GM12878 (cell line): ENCODE measurements at regions not wholly inside any gene's neighbourhood (a gene's known extent, or its start where the extent isn't known, plus 50 kb on each side); places are given as distances from the start of the nearest gene placed in this dataset.

Experiments used
- BMI1 ChIP-seq: fragments of 450-650 bp; IDR thresholded peaks from 2 replicates; pipeline ENCODE4 v1.6.1; 2016; ENCODE audit warnings: mild to moderate bottlenecking, moderate library complexity, borderline replicate concordance
- ETV6 ChIP-seq, 2 experiments: fragments of 450-650 bp in 1 of 2; IDR thresholded peaks in 1 of 2; conservative IDR thresholded peaks in 1 of 2; 2 replicates each; pipeline ENCODE4 v1.6.1; 2014; ENCODE audit warnings: antibody characterized with exemption in 1 of 2, borderline replicate concordance in 1 of 2, low read depth in 1 of 2, mild to moderate bottlenecking in 1 of 2, moderate library complexity in 1 of 2
- HDAC2 ChIP-seq: fragments of 200-600 bp; sonication (generic); IDR thresholded peaks from 2 replicates; pipeline ENCODE4 v1.6.1; 2017
- ZNF274 ChIP-seq: IDR thresholded peaks from one replicate; pipeline ENCODE4 v1.8.0; 2011; ENCODE audit not compliant: insufficient read length, insufficient read depth

- TF ChIP-seq HDAC2, result no peak
- no peak for TF ChIP-seq ETV6 (conservative IDR thresholded peaks at IDR 0.05 in 1 of 2, IDR thresholded peaks at IDR 0.05 in 1 of 2; ENCODE audit: borderline replicate concordance in 1 of 2, low read depth in 1 of 2)
- TF ChIP-seq BMI1, result no peak
- no peak for TF ChIP-seq ZNF274
Observed at GRCh38 chr20:39473536-39473935, 511.4 kb downstream of the DHX35 start.
